ENCODE measurements at regions not wholly inside any gene's neighbourhood (a gene's known extent, or its start where the extent isn't known, plus 50 kb on each side); places are given as distances from the start of the nearest gene placed in this dataset.

GRCh38 chr13:91278291-91278690 is 69.2 kb upstream of the MIR17HG start:
- Histone ChIP-seq H3K4me1 (ENCODE audit: control insufficient read depth, insufficient read depth, low read length, poor library complexity, severe bottlenecking) (no peaks in the 10 kb centered on the region), H3K9me3 (ENCODE audit: control insufficient read depth in 2 of 2, low read length in 2 of 2) (no peaks in the 10 kb centered on the region), H3K27me3 (ENCODE audit: control insufficient read depth, insufficient read depth, low read length) (no peaks in the 10 kb centered on the region), H3K4me3 (ENCODE audit: low read depth, low read length) (no peak overlapping the region), H3K27ac (ENCODE audit: insufficient read depth, low read length, poor library complexity, severe bottlenecking) (no peak overlapping the region), H3K36me3 (ENCODE audit: control insufficient read depth, insufficient read depth, low read length) (no peaks in the 10 kb centered on the region)
- Mint-ChIP-seq H3K9me3 (peaks cover 0 to 2% (median 0%) of the 10 kb centered on the region in 7 donors), H3K36me3 (no peaks in the 10 kb centered on the region), H3K27me3 (no peaks in the 10 kb centered on the region), H3K4me1 (no peaks in the 10 kb centered on the region), H3K4me3 (no peak overlapping the region), H3K27ac (no peak overlapping the region)
- DNase-seq (no peak), ATAC-seq (ENCODE audit: low read depth in 2 of 2) (no peak)

- H3K9me3 ChIP-seq (ENCODE audit: control insufficient read depth in 2 of 2, low read length in 2 of 2) = no peaks in the 10 kb centered on the region
- no peaks in the 10 kb centered on the region for H3K4me1 ChIP-seq (ENCODE audit: control insufficient read depth, insufficient read depth, low read length, poor library complexity, severe bottlenecking)
- Mint-ChIP-seq H3K36me3 (no peaks in the 10 kb centered on the region), H3K27ac (no peak overlapping the region), H3K4me3 (no peak overlapping the region), H3K9me3 (peaks cover 0 to 2% (median 0%) of the 10 kb centered on the region in 7 donors), H3K4me1 (no peaks in the 10 kb centered on the region), H3K27me3 (no peaks in the 10 kb centered on the region)
- no peak overlapping the region for H3K27ac ChIP-seq (ENCODE audit: insufficient read depth, low read length, poor library complexity, severe bottlenecking)
- ATAC-seq (ENCODE audit: low read depth in 2 of 2) (peak in 1 of 2 donors; percentile 47), DNase-seq (no peak)
- H3K4me3 ChIP-seq (ENCODE audit: low read depth, low read length) = no peak overlapping the region
- no peaks in the 10 kb centered on the region for H3K36me3 ChIP-seq (ENCODE audit: control insufficient read depth, insufficient read depth, low read length)
- H3K27me3 ChIP-seq (ENCODE audit: control insufficient read depth, insufficient read depth, low read length) = no peaks in the 10 kb centered on the region
Measured at GRCh38 chr13:91278888-91279287, 68.6 kb upstream of the MIR17HG start.

DNA sequence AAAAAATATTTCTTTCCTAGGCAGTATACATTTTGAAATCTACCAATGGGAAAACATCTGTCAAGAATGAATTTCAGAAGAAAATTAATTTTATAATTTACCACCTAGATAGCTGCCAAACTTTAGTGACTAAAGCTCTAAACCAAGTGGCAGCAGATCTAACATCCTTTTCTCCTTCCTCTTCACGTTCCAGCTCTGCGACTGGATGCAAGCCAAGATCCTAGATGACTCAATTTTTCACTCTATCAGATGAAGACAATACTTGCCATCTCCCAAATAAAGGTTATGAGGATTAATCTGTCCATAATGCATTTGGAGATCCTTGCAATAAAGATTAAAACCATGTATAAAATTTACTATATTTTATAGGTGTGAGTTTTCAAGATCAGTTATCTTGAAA is 66.7 kb upstream of the MIR17HG start:
- no peaks in the 10 kb centered on the region for H3K27me3 Mint-ChIP-seq
- H3K27ac ChIP-seq (ENCODE audit: insufficient read depth, low read length, poor library complexity, severe bottlenecking) = no peak overlapping the region
- H3K36me3 ChIP-seq (ENCODE audit: control insufficient read depth, insufficient read depth, low read length) = no peaks in the 10 kb centered on the region
- H3K4me1 ChIP-seq (ENCODE audit: control insufficient read depth, insufficient read depth, low read length, poor library complexity, severe bottlenecking) = no peaks in the 10 kb centered on the region
- no peak overlapping the region for H3K4me3 ChIP-seq (ENCODE audit: low read depth, low read length)
- no peaks in the 10 kb centered on the region for H3K36me3 Mint-ChIP-seq
- no peaks in the 10 kb centered on the region for H3K9me3 ChIP-seq (ENCODE audit: control insufficient read depth in 2 of 2, low read length in 2 of 2)
- H3K4me3 Mint-ChIP-seq = no peak overlapping the region
- no peaks in the 10 kb centered on the region for H3K27me3 ChIP-seq (ENCODE audit: control insufficient read depth, insufficient read depth, low read length)
- no peak for DNase-seq
- no peak overlapping the region for H3K27ac Mint-ChIP-seq
- H3K4me1 Mint-ChIP-seq = peaks cover 0 to 2% (median 0%) of the 10 kb centered on the region in 4 donors
- no peak for ATAC-seq (ENCODE audit: low read depth in 2 of 2)
- peaks cover 0 to 2% (median 0%) of the 10 kb centered on the region in 7 donors for H3K9me3 Mint-ChIP-seq

- H3K9me3 ChIP-seq (ENCODE audit: control insufficient read depth in 2 of 2, low read length in 2 of 2) = peaks cover 0 to 3% of the 10 kb centered on the region in 2 experiments
- Mint-ChIP-seq H3K9me3 (peaks cover 0 to 5% (median 2%) of the 10 kb centered on the region in 7 donors), H3K36me3 (no peaks in the 10 kb centered on the region), H3K27me3 (no peaks in the 10 kb centered on the region), H3K4me3 (no peak overlapping the region), H3K4me1 (peaks cover 0 to 2% (median 0%) of the 10 kb centered on the region in 4 donors), H3K27ac (no peak overlapping the region)
- H3K4me3 ChIP-seq (ENCODE audit: low read depth, low read length) = no peak overlapping the region
- ATAC-seq (ENCODE audit: low read depth in 2 of 2) (no peak), DNase-seq (no peak)
- no peaks in the 10 kb centered on the region for H3K36me3 ChIP-seq (ENCODE audit: control insufficient read depth, insufficient read depth, low read length)
- no peaks in the 10 kb centered on the region for H3K4me1 ChIP-seq (ENCODE audit: control insufficient read depth, insufficient read depth, low read length, poor library complexity, severe bottlenecking)
- H3K27me3 ChIP-seq (ENCODE audit: control insufficient read depth, insufficient read depth, low read length) = peaks cover 3% of the 10 kb centered on the region
- H3K27ac ChIP-seq (ENCODE audit: insufficient read depth, low read length, poor library complexity, severe bottlenecking) = no peak overlapping the region
Measured at GRCh38 chr13:91284335-91284734, 63.2 kb upstream of the MIR17HG start.

DNA sequence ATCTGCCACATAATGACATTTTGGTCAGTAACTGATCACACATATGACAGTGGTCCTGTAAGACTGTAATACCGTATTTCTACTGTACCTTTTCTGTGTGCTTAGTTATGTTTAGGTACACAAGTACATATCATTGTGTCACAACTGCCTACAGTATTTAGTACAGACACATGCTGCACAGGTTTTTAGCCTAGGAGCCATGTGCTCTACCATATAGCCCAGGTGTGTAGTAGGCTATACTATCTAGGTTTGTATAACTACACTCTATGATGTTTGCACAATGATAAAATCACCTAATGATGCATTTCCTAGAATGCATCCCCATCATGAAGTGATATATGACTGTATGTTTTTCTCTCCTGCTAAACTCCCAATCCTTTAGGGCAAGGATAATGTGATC is 61.2 kb upstream of the MIR17HG start:
- no peak overlapping the region for H3K27ac ChIP-seq (ENCODE audit: insufficient read depth, low read length, poor library complexity, severe bottlenecking)
- H3K27me3 ChIP-seq (ENCODE audit: control insufficient read depth, insufficient read depth, low read length) = peaks cover 3% of the 10 kb centered on the region
- Mint-ChIP-seq H3K27ac (no peak overlapping the region), H3K36me3 (no peaks in the 10 kb centered on the region), H3K27me3 (no peaks in the 10 kb centered on the region), H3K4me3 (no peak overlapping the region), H3K9me3 (peaks cover 0 to 5% (median 2%) of the 10 kb centered on the region in 7 donors), H3K4me1 (peaks cover 0 to 2% (median 0%) of the 10 kb centered on the region in 4 donors)
- DNase-seq (no peak), ATAC-seq (ENCODE audit: low read depth in 2 of 2) (no peak)
- no peak overlapping the region for H3K4me3 ChIP-seq (ENCODE audit: low read depth, low read length)
- H3K4me1 ChIP-seq (ENCODE audit: control insufficient read depth, insufficient read depth, low read length, poor library complexity, severe bottlenecking) = no peaks in the 10 kb centered on the region
- H3K9me3 ChIP-seq (ENCODE audit: control insufficient read depth in 2 of 2, low read length in 2 of 2) = peaks cover 0 to 3% of the 10 kb centered on the region in 2 experiments
- no peaks in the 10 kb centered on the region for H3K36me3 ChIP-seq (ENCODE audit: control insufficient read depth, insufficient read depth, low read length)

- Histone ChIP-seq H3K27ac (ENCODE audit: insufficient read depth, low read length, poor library complexity, severe bottlenecking) (no peak overlapping the region), H3K4me3 (ENCODE audit: low read depth, low read length) (no peak overlapping the region), H3K27me3 (ENCODE audit: control insufficient read depth, insufficient read depth, low read length) (peaks cover 3% of the 10 kb centered on the region), H3K4me1 (ENCODE audit: control insufficient read depth, insufficient read depth, low read length, poor library complexity, severe bottlenecking) (no peaks in the 10 kb centered on the region), H3K36me3 (ENCODE audit: control insufficient read depth, insufficient read depth, low read length) (no peaks in the 10 kb centered on the region), H3K9me3 (ENCODE audit: control insufficient read depth in 2 of 2, low read length in 2 of 2) (peaks cover 0 to 3% of the 10 kb centered on the region in 2 experiments)
- Mint-ChIP-seq H3K9me3 (peaks cover 0 to 5% (median 0%) of the 10 kb centered on the region in 7 donors), H3K27me3 (peaks cover 5% of the 10 kb centered on the region), H3K36me3 (no peaks in the 10 kb centered on the region), H3K27ac (no peak overlapping the region), H3K4me3 (no peak overlapping the region), H3K4me1 (no peaks in the 10 kb centered on the region)
- ATAC-seq (ENCODE audit: low read depth in 2 of 2) (no peak), DNase-seq (no peak)
Measured at GRCh38 chr13:91291078-91291477, 56.4 kb upstream of the MIR17HG start.

DNA sequence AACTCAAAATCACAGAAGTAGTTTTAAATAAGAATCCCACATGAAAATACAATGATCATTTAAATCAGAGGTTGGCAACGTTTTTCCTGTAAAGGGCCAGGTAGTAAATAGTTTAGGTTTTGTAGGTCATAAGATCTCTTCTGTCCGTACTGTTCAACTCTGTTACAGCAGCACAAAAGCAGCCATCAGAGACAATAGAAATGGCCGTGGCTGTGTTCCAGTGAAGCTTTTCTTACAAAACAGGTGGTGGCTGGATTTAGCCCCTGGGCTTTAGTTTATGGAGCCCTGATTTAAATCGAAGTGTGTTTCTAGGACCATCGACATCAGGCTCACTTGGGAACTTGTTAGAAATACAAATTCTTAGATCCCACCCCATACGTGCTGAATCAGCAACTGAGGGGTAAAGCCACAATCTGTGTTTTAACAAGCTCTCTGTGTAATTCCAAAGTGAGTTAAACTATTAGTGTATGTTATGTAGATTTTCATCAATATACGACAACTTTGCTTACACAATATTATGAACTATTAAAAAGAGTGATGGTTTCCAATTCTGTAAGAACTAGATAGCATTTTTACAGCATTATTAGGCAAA is 54.8 kb upstream of the MIR17HG start:
- ATAC-seq (ENCODE audit: low read depth in 2 of 2) (no peak), DNase-seq (no peak)
- Mint-ChIP-seq H3K27me3 (peaks cover 5% of the 10 kb centered on the region), H3K4me1 (no peaks in the 10 kb centered on the region), H3K27ac (no peak overlapping the region), H3K9me3 (peaks cover 0 to 5% (median 0%) of the 10 kb centered on the region in 7 donors), H3K36me3 (no peaks in the 10 kb centered on the region), H3K4me3 (no peak overlapping the region)
- no peaks in the 10 kb centered on the region for H3K4me1 ChIP-seq (ENCODE audit: control insufficient read depth, insufficient read depth, low read length, poor library complexity, severe bottlenecking)
- peaks cover 0 to 3% of the 10 kb centered on the region in 2 experiments for H3K9me3 ChIP-seq (ENCODE audit: control insufficient read depth in 2 of 2, low read length in 2 of 2)
- no peak overlapping the region for H3K27ac ChIP-seq (ENCODE audit: insufficient read depth, low read length, poor library complexity, severe bottlenecking)
- no peak overlapping the region for H3K4me3 ChIP-seq (ENCODE audit: low read depth, low read length)
- H3K36me3 ChIP-seq (ENCODE audit: control insufficient read depth, insufficient read depth, low read length) = no peaks in the 10 kb centered on the region
- H3K27me3 ChIP-seq (ENCODE audit: control insufficient read depth, insufficient read depth, low read length) = peaks cover 3% of the 10 kb centered on the region

DNA sequence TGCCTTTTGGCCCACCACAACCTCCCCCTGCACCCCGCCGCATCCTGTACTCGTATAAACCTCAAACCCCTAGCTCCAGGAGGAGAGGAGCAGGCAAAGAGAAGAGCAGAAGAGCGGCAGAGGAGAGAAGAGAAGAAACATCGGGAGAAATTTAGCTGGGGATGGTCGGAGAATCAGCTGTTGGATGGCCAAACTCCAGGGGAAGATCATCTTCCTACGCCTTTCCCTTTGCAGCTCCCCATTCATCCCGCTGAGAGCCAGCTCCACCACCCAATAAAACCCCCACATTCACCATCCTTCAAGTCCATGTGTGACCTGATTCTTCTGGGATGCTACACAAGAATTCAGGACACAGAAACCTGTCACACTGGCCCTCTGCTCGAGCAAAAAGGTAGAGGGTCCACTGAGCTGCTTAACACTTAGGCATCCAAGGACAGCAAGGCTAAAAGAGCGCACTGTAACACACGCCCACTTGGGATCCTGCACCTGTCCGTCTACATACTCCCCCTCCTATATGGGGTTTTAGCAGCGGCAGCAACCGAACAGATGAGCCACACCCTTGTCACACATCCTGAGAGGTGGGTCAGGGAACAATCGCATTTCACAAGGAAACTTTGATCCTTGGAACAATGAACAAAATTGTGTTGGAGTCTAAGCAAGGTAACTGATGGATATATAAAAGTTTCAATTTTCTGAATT is 51.6 kb upstream of the MIR17HG start:
- Histone ChIP-seq H3K27ac (ENCODE audit: insufficient read depth, low read length, poor library complexity, severe bottlenecking) (no peak overlapping the region), H3K36me3 (ENCODE audit: control insufficient read depth, insufficient read depth, low read length) (no peaks in the 10 kb centered on the region), H3K4me1 (ENCODE audit: control insufficient read depth, insufficient read depth, low read length, poor library complexity, severe bottlenecking) (no peaks in the 10 kb centered on the region), H3K4me3 (ENCODE audit: low read depth, low read length) (no peak overlapping the region), H3K9me3 (ENCODE audit: control insufficient read depth in 2 of 2, low read length in 2 of 2) (no peaks in the 10 kb centered on the region), H3K27me3 (ENCODE audit: control insufficient read depth, insufficient read depth, low read length) (no peaks in the 10 kb centered on the region)
- H3K27me3 Mint-ChIP-seq = peaks cover 8% of the 10 kb centered on the region
- H3K4me1 Mint-ChIP-seq = no peaks in the 10 kb centered on the region
- no peak overlapping the region for H3K27ac Mint-ChIP-seq
- no peaks in the 10 kb centered on the region for H3K9me3 Mint-ChIP-seq
- ATAC-seq (ENCODE audit: low read depth in 2 of 2) = no peak
- H3K36me3 Mint-ChIP-seq = no peaks in the 10 kb centered on the region
- DNase-seq = no peak
- no peak overlapping the region for H3K4me3 Mint-ChIP-seq

Data from CD4-positive, CD25-positive, alpha-beta regulatory T cell (primary cell).